GM18519 (cell line): ENCODE measurements at regions not wholly inside any gene's neighbourhood (a gene's known extent, or its start where the extent isn't known, plus 50 kb on each side); places are given as distances from the start of the nearest gene placed in this dataset.
A peak's percentile ranks its signal among the peaks of the same experiment; 100 is the strongest.
"Not testable (repeated sequence)": the region's sequence is repeated elsewhere in the genome, so short reads cannot be mapped to it uniquely, and the experiment has no call there.

ENCODE experiments used
- ATAC-seq: cut with Tn5 transposase; IDR thresholded peaks from one replicate; pipeline ENCODE4 v1.9.1; 2021; ENCODE audit warnings: mild to moderate bottlenecking, moderate library complexity; ENCODE audit not compliant: unreplicated experiment, low FRiP score

- ATAC-seq = not testable (repeated sequence)
Observed at GRCh38 chr15:31647337-31647826, 320.7 kb downstream of the KLF13 start.

DNA sequence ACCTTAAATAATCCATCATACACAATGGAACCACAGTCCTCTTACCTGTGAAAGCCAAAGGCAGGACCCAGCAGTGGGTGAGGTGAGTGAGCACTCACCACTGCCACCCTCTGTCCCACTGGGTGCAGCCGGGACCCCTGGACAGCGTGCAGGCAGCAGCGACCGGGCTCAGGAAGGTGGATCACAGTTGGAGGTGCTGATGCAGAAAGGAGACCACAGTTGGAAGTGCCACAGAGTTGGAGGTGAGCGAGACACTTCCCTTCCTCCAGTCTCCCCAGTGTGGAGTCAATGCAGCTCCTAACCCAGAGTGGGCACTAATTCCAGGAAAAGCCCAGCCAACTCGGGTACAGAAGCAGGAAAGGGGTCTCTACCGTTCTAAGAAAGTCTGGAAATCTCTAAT lies 323.0 kb downstream of the KLF13 start:
- ATAC-seq = not testable (repeated sequence)

DNA sequence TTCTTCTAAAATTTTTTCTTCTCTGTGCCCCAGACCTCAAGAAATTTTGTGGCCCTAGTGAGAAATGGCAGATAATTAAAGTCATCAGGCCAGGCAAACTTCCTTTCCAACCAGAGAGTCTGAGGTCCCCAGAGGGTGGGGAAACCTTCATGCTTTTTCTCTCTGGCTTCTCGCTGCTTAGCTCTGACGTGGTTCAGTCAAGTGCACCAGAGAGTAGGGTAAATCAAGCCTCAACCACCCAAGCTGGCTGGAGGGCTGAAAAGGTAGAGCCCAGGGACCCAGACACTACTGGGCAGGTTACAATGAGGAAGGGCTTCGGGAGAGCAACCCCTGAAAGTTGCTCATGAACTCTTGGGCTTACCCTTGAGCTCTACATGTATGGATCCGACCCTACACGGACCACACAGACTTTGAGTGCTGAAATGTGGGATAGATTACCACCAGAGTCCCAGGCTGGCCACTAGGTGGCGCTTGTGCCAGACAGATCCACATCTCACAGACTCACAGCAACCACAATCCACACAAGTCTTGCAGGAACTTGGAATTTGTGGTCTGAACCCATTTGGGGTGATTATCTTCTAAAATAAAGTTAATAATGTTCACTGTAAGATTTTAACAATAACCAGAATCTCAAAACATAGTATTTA lies 323.5 kb downstream of the KLF13 start:
- ATAC-seq = not testable (repeated sequence)

DNA sequence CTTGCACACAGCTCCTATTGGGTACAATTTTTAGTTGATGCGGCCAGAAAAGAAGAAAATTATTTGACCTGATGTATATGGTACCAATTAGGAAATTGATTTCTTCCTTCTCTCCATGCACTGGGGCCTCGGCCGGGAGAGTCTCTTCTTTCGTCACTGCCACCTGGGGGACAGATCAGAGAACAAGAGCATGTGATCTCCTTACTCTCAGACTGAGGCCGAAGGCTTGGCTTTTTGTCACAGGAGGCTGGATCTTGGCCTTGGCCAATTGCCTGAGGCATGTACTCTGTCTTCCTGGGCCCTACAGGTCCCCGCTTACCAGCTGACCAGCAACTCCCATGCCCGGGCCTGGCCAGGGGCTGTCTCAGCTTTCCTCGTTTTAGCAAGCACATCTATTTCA lies 330.3 kb downstream of the KLF13 start:
- ATAC-seq = not testable (repeated sequence)

DNA sequence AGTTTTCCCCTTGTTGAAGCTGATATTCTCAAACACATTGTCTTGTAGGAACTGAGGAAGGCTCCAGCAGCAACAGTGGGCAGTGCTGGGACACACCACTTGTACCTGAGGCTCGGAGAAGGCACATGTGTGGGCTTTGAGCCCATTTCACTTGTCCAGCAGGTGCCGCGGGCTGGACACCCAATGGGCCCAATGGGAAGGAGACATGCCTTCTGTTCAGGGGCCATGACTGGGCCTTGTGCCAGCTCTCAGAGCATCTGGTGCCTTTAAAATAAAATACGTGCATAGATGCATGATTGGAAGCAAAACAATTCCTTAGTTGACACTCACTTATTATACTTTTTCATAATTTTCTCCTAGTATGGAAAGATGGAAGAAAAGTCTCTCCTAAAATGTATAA lies 334.2 kb downstream of the KLF13 start:
- ATAC-seq = no peak

- ATAC-seq = not testable (repeated sequence)
Observed at GRCh38 chr15:31665732-31666131, 339.1 kb downstream of the KLF13 start.

DNA sequence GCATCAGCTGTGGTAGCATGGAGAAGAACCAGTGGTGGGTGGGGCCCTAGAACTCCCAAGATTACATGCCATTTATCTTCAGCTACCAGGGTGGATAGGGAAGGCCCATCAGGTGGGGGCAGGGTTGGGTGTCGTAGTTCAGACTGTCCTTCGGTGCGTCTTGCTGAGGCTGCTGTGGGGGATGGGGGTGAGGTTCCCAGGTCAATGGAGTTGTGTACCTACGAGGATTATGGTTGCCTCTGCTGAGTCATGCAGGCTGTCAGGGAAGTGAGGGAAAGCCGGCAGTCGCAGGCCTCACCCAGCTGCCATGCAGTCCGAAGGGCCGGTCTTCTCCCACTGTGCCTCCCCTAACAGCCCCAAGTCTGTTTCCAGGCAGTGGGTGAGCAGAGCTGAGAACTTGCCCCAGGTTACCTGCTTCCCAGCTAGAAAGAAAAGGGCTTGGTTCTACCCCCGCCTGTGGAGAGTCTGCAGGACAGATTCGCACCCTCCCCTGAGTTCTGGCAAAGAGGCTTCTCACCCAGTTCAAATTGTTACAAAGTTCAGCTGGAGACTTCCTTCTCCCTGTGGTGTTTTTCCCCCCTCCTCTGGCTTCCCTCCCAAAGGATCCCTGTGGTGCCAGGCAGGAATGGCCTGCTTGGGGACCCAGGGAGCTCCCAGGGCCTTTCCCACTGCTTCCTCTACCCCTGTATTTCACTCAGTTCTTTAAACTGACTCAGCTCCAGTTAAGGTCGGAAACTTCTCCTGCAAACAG lies 342.7 kb downstream of the KLF13 start:
- not testable (repeated sequence) for ATAC-seq

DNA sequence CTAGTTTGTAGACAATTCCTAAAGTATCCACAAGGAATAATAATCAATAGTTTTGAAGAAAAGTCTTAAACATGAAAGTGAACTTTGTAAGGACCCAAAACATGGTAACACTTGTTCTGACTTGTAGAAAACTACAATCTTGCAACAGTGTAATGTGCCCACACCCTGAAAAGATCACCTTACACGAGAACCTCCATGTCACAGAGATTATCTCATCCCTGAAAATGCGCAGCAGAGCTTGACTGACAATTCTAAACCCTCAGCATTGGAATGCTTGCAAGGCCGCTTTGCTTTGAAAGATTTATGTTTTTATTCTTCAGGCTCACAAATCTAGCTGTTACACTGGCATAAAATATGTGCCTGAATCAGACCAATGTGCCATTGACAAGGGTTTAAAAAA lies 346.6 kb downstream of the KLF13 start:
- not testable (repeated sequence) for ATAC-seq

DNA sequence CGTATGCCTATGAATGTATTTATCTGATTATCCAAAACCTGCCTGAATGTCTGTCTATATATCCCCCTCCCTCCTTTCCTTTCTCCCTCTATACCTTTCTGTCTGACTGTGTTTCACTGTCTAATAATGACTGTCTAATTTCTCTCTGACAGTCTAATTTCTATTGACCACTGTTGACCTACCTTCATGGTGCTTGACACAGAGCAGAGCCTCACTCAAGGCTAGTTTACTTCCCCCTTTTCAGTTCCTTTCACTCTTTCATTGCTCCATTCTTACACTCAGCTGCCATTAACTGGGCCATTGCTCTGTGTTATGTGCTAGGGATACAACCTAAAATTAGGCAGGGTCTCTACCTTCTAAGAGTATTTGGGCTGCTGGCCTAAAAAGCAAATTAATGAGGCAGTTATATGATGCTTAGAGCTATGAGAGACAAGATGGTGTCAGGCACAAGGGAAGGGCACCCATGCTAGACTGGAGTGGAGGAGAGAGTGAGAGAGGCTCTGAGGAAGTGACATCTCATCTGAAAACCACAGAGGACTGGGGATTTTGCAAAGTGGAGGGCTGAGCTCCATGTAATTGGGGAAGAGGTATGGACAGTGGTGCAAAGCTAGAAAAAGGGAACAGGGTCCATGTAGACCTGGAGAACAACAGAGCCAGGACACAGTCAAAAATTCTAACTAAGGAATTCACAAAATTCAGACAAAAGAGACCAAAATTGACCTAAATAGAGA lies 348.6 kb upstream of the CHRNA7 start:
- ATAC-seq = not testable (repeated sequence)

DNA sequence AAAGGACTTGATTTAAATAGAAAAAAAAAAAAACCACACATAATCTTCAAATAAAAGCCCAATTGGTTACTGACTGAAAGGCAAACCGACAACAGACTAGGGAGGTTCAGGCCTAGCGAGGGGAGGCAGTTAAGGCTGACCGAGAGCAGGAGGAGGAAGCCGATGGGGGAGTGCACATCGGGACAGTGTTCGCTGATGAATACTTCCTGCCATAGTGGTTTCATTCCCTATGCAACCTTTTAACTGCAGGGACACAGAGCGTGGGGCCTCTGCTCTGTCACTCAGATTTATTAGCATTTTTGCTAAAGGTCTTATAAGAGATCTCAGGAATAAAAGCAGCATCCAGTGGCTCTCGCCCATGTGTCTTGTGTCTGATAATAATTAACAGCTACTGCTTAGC lies 343.2 kb upstream of the CHRNA7 start:
- not testable (repeated sequence) for ATAC-seq

DNA sequence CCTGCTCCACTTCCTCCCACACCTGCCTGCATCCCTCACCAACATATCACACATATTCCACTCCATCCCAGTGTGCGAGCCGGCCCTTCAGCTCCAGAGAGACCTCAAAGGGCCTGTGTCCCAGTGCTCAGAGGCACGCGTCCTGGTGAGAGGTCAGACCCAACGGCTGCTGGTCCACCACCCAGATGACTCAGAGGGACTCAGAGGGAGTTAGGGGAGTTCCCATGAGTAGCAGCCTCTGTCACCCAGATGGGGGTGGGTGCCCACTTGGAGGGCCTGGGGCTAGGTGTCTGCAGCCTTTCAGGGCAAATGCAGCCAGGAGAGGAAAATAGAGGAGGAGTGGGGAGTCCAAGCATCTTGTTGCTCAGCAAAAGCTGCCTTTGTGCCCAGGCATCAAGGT lies 333.8 kb upstream of the CHRNA7 start:
- ATAC-seq = not testable (repeated sequence)

GRCh38 chr15:31705076-31705678 lies 325.1 kb upstream of the CHRNA7 start:
- ATAC-seq = not testable (repeated sequence)

GRCh38 chr15:31707944-31708702 lies 322.2 kb upstream of the CHRNA7 start:
- ATAC-seq = peak; percentile 35

GRCh38 chr15:31708703-31709327 lies 321.5 kb upstream of the CHRNA7 start:
- peak; percentile 64 for ATAC-seq

- ATAC-seq = not testable (repeated sequence)
Observed at GRCh38 chr15:31709479-31709878, 320.8 kb upstream of the CHRNA7 start.

- ATAC-seq = not testable (repeated sequence)
Observed at GRCh38 chr15:31710806-31711205, 319.5 kb upstream of the CHRNA7 start.

- not testable (repeated sequence) for ATAC-seq
Observed at GRCh38 chr15:31715208-31715607, 315.1 kb upstream of the CHRNA7 start.

GRCh38 chr15:31718625-31719024 lies 311.7 kb upstream of the CHRNA7 start:
- ATAC-seq = not testable (repeated sequence)

GRCh38 chr15:31719396-31720022 lies 310.8 kb upstream of the CHRNA7 start:
- not testable (repeated sequence) for ATAC-seq
